ENCODE measurements at regions not wholly inside any gene's neighbourhood (a gene's known extent, or its start where the extent isn't known, plus 50 kb on each side); places are given as distances from the start of the nearest gene placed in this dataset.

DNA sequence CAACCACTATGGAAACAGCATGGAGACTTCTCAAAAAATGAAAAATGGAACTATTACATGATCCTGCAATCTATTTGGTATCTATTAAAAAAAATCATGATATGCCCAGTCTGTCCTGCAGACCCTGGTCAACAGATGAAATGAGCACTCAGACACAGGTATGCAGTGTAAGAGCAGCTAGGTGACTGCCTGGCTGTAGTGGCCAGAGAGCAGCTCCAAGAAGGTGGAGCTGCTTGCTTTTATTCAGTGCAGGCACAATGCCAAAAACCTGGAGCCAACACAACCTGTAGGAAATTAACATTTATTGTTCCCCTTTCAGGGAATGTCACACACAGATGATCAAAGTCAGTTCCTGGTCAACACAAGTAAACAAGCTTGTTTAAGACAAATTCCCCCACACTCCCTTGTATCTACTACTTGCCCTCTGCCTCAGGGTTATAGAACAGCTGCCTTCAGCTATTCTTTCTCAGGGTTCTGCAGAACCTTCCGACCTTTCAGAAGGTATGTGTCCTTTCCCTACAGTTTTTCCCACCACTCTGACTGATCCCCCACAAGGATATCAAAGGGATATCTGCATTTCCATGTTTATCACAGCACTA is 933.7 kb upstream of the SLITRK5 start:
- POLR2A ChIA-PET, result no interaction called here
- no peak for FAIRE-seq

More for the DNA sequence above, 933.7 kb upstream of the SLITRK5 start:
- in situ Hi-C loops (cut with HindIII; ENCODE audit: extremely low pct_ligation_motif_present, low pct_unique_long_range_greater_than_20kb), result no loop called here
- Histone ChIP-seq H3K79me2 (ENCODE audit: insufficient read depth, low read length) (no peaks in the 10 kb centered on the region), H2AFZ (ENCODE audit: low read length) (no peak overlapping the region), H3K9ac (ENCODE audit: insufficient read depth, low read depth, low read length) (no peak overlapping the region), H4K20me1 (ENCODE audit: insufficient read depth, low read length) (no peaks in the 10 kb centered on the region), H3K4me1 (ENCODE audit: insufficient read depth, low read length) (no peaks in the 10 kb centered on the region), H3K4me2 (ENCODE audit: low read depth, low read length) (no peak overlapping the region), H3K36me3 (replicated peaks in 1 of 2; ENCODE audit: control insufficient read depth in 1 of 2, insufficient read depth in 2 of 2, low read length in 2 of 2) (no peaks in the 10 kb centered on the region), H3K4me3 (replicated peaks in 1 of 3; ENCODE audit: insufficient read depth in 1 of 3, low read depth in 2 of 3, low read length in 3 of 3) (no peak overlapping the region), H3K27me3 (ENCODE audit: control insufficient read depth in 1 of 2, insufficient read depth in 2 of 2, low read length in 2 of 2) (no peaks in the 10 kb centered on the region), H3K27ac (ENCODE audit: extremely low read length, insufficient read depth, low read length) (no peak overlapping the region), H3K9me3 (ENCODE audit: low read length) (no peaks in the 10 kb centered on the region)
- DNase-seq (ENCODE audit: low spot score) (no peak), ATAC-seq (no peak)
- TF ChIP-seq, protein P1, sequence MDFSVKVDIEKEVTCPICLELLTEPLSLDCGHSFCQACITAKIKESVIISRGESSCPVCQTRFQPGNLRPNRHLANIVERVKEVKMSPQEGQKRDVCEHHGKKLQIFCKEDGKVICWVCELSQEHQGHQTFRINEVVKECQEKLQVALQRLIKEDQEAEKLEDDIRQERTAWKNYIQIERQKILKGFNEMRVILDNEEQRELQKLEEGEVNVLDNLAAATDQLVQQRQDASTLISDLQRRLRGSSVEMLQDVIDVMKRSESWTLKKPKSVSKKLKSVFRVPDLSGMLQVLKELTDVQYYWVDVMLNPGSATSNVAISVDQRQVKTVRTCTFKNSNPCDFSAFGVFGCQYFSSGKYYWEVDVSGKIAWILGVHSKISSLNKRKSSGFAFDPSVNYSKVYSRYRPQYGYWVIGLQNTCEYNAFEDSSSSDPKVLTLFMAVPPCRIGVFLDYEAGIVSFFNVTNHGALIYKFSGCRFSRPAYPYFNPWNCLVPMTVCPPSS (IDR thresholded peaks at IDR 0.05), result no peak
- no peak for TF ChIP-seq TEAD2 (CRISPR knock-in tag; IDR thresholded peaks at IDR 0.05)
- TF ChIP-seq, protein P2, sequence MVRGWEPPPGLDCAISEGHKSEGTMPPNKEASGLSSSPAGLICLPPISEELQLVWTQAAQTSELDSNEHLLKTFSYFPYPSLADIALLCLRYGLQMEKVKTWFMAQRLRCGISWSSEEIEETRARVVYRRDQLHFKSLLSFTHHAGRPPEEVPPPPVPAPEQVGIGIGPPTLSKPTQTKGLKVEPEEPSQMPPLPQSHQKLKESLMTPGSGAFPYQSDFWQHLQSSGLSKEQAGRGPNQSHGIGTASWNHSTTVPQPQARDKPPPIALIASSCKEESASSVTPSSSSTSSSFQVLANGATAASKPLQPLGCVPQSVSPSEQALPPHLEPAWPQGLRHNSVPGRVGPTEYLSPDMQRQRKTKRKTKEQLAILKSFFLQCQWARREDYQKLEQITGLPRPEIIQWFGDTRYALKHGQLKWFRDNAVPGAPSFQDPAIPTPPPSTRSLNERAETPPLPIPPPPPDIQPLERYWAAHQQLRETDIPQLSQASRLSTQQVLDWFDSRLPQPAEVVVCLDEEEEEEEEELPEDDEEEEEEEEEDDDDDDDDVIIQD (CRISPR knock-in tag; IDR thresholded peaks at IDR 0.05; ENCODE audit: low read depth), result no peak
- no peak for TF ChIP-seq ZNF670 (CRISPR knock-in tag; IDR thresholded peaks at IDR 0.05; ENCODE audit: borderline replicate concordance)
- TF ChIP-seq TBX3 (IDR thresholded peaks at IDR 0.05; ENCODE audit: borderline replicate concordance), result no peak
- no peak for TF ChIP-seq PHF8 (CRISPR knock-in tag; IDR thresholded peaks at IDR 0.05)
- no peak for TF ChIP-seq ZNF773 (CRISPR knock-in tag; IDR thresholded peaks at IDR 0.05; ENCODE audit: borderline replicate concordance)
- no peak for TF ChIP-seq CREB1 (IDR thresholded peaks at IDR 0.05)
- TF ChIP-seq CREB1 (CRISPR knock-in tag; IDR thresholded peaks at IDR 0.05), result no peak
- WGBS (ENCODE audit: low lambda C conversion rate), result 0% methylated on average over 1 of the region's 1 CpG
- BruUV-seq (replicated peaks), result no TSS peak
- intact Hi-C loops (cut with micrococcal nuclease; ENCODE audit: unreplicated experiment), result no loop called here
- CTCF ChIA-PET (ENCODE audit: low intra/inter-chr PET ratio, low total read pairs), result no interaction called here

Measured in HepG2 (cell line).